Uterus (tissue), 3 donors: ENCODE measurements at regions not wholly inside any gene's neighbourhood (a gene's known extent, or its start where the extent isn't known, plus 50 kb on each side); places are given as distances from the start of the nearest gene placed in this dataset.

Experiments used
- DNase-seq, 2 donors: peaks; one replicate each; pipeline ENCODE4 v3.0.0-alpha.2; 2019 to 2020
- H3K27ac ChIP-seq, 2 donors: fragments of 200-600 bp; sonication (generic); 1 replicate in 1 of 2; 2 replicates in 1 of 2; pipeline ENCODE4 v1.5.1; 2016 to 2018
- H3K27me3 ChIP-seq, 2 donors: fragments of 200-600 bp; sonication (generic); one replicate each; pipeline ENCODE4 v1.5.1; 2018 to 2019; ENCODE audit warnings: control low read depth in 1 of 2
- H3K36me3 ChIP-seq, 2 donors: fragments of 200-600 bp; sonication (generic); one replicate each; pipeline ENCODE4 v1.5.1; 2019; ENCODE audit warnings: control low read depth in 1 of 2
- H3K4me1 ChIP-seq, 2 donors: fragments of 200-600 bp; sonication (generic); one replicate each; pipeline ENCODE4 v1.5.1; 2018 to 2019; ENCODE audit warnings: control low read depth in 1 of 2
- H3K4me3 ChIP-seq, 2 donors: fragments of 200-600 bp; sonication (generic); 1 replicate in 1 of 2; 2 replicates in 1 of 2; pipeline ENCODE4 v1.5.1; 2018 to 2019; ENCODE audit warnings: mild to moderate bottlenecking in 1 of 2
- H3K9me3 ChIP-seq, 2 donors: fragments of 200-600 bp; sonication (generic); one replicate each; pipeline ENCODE4 v1.5.1; 2019; ENCODE audit warnings: control low read depth in 1 of 2
- CTCF ChIP-seq, 4 experiments: fragments of 200-600 bp in 2 of 4; fragments of 450-650 bp in 2 of 4; sonication (generic) in 2 of 4; IDR thresholded peaks; one replicate each; pipeline ENCODE4 v1.5.1; 2016 to 2019; ENCODE audit warnings: antibody characterized with exemption in 4 of 4, mild to moderate bottlenecking in 2 of 4, moderate library complexity in 1 of 4
- POLR2A ChIP-seq, 2 donors: fragments of 450-650 bp; IDR thresholded peaks; one replicate each; pipeline ENCODE4 v1.6.1; 2016; ENCODE audit warnings: antibody characterized with exemption in 2 of 2, mild to moderate bottlenecking in 1 of 2, moderate library complexity in 1 of 2
- intact Hi-C: fragments of 100-400 bp; cut with DNase I; formaldehyde crosslinking; loops from one replicate; pipeline ENCODE4 v1.15.1; 2023; ENCODE audit warnings: low total_unique reads
- donor health status: DM: yes; HTN: yes; CAD: no.

DNA sequence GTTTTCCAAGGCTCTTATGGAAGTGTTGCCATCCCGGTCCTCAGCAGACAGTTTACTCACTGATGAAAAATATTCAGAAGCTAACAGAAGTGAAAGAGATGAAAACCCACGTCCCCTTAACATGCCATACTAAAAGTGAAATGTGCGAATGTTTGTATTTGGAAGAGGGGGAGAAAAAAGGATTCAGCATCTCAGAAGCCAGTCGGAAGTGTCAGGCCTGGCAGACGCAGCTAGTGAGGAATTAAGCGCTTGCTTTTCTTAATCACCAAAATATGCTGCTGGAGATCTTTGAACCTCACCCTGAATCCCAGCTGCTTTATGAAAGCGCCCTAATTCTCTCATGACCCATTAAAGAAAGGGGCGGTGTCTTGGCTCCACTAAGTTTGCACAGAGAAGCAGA lies 653.7 kb downstream of the DCDC2C start:
- TF ChIP-seq CTCF (IDR thresholded peaks at IDR 0.05) (no peak), POLR2A (IDR thresholded peaks at IDR 0.05) (no peak)
- H3K9me3 ChIP-seq, result no peaks in the 10 kb centered on the region
- H3K4me3 ChIP-seq, result no peak overlapping the region
- no peaks in the 10 kb centered on the region for H3K27me3 ChIP-seq
- H3K36me3 ChIP-seq, result no peaks in the 10 kb centered on the region
- intact Hi-C loops, result no loop called here
- no peaks in the 10 kb centered on the region for H3K4me1 ChIP-seq
- DNase-seq, result no peak
- no peak overlapping the region for H3K27ac ChIP-seq

DNA sequence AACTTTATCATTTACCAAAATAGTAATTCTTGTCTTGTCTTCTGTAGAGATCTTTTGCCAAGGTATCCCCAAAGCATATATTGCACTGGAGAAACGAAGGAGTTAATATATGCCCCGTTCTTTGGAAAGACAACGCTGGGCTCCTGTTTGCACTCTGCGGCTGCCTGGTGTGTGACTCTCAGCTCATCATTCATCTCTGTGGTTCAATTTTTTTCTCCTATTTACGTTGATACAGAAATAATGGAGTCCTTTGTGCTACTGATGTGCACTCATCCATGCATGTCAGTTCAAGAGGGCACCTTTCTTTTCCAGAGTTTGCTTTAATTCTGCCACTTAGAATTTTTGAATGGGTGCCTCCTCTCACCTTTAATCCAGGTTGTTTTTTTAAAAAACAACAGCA lies 655.5 kb downstream of the DCDC2C start:
- TF ChIP-seq POLR2A (IDR thresholded peaks at IDR 0.05), result no peak
- TF ChIP-seq CTCF (IDR thresholded peaks at IDR 0.05), result no peak
- no peak overlapping the region for H3K27ac ChIP-seq
- no peaks in the 10 kb centered on the region for H3K27me3 ChIP-seq
- H3K36me3 ChIP-seq, result no peaks in the 10 kb centered on the region
- intact Hi-C loops, result no loop called here
- no peak overlapping the region for H3K4me3 ChIP-seq
- DNase-seq, result no peak
- H3K4me1 ChIP-seq, result no peaks in the 10 kb centered on the region
- H3K9me3 ChIP-seq, result no peaks in the 10 kb centered on the region

- no peak for DNase-seq
- intact Hi-C loops, result no loop called here
- Histone ChIP-seq H3K4me3 (no peak overlapping the region), H3K4me1 (no peaks in the 10 kb centered on the region), H3K9me3 (peaks cover 0 to 7% of the 10 kb centered on the region in 2 donors), H3K27ac (no peak overlapping the region), H3K36me3 (no peaks in the 10 kb centered on the region), H3K27me3 (no peaks in the 10 kb centered on the region)
- TF ChIP-seq CTCF (IDR thresholded peaks at IDR 0.05), result no peak
- no peak for TF ChIP-seq POLR2A (IDR thresholded peaks at IDR 0.05)
Observed at GRCh38 chr2:4368907-4369306, 665.5 kb downstream of the DCDC2C start.

DNA sequence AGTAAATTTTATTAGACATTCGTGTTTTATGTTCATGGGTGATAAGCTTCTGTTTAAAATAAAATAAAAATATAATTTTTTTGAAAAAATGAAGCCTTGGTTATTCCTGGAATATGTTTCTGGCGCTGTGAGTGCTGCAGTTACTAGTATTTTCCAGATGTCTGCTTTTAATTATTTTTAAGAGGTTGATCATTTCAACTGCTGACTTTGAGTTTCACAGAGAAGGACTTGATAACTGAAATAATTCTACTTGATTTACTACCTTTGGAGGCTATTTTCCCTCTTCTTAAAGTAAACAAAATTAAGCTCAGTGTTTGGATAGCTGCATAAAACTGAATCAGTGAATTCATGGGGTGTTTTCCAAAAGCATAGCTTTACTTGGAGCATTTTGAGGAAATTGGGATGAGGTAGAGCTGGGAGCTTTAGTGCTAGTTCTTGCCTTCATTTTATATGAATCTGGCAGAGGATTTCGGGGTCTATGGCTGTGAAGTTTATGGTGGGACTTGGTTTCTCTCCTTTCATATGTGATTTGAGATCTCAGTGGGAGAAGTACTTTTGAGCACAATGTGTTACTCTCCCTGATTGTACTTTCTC lies 666.5 kb downstream of the DCDC2C start:
- Histone ChIP-seq H3K36me3 (no peaks in the 10 kb centered on the region), H3K4me1 (no peaks in the 10 kb centered on the region), H3K27me3 (no peaks in the 10 kb centered on the region), H3K4me3 (no peak overlapping the region), H3K27ac (no peak overlapping the region), H3K9me3 (peaks cover 0 to 7% of the 10 kb centered on the region in 2 donors)
- DNase-seq, result no peak
- TF ChIP-seq CTCF (IDR thresholded peaks at IDR 0.05), result no peak
- TF ChIP-seq POLR2A (IDR thresholded peaks at IDR 0.05), result no peak
- intact Hi-C loops, result no loop called here

GRCh38 chr2:4370422-4371090 lies 667.2 kb downstream of the DCDC2C start:
- Histone ChIP-seq H3K36me3 (no peaks in the 10 kb centered on the region), H3K27ac (no peak overlapping the region), H3K4me1 (no peaks in the 10 kb centered on the region), H3K27me3 (no peaks in the 10 kb centered on the region), H3K9me3 (peaks cover 0 to 7% of the 10 kb centered on the region in 2 donors), H3K4me3 (no peak overlapping the region)
- DNase-seq, result no peak
- intact Hi-C loops, result no loop called here
- TF ChIP-seq CTCF (IDR thresholded peaks at IDR 0.05) (no peak), POLR2A (IDR thresholded peaks at IDR 0.05) (no peak)
